NB4 (cell line): ENCODE measurements at regions not wholly inside any gene's neighbourhood (a gene's known extent, or its start where the extent isn't known, plus 50 kb on each side); places are given as distances from the start of the nearest gene placed in this dataset.

Source experiments
- CTCF ChIP-seq: IDR thresholded peaks from one replicate; pipeline ENCODE4 v1.5.1; 2012; ENCODE audit warnings: low read depth, low read length
- POLR2A ChIP-seq: IDR thresholded peaks from 2 replicates; pipeline ENCODE4 v1.6.1; 2011; ENCODE audit warnings: mild to moderate bottlenecking; ENCODE audit not compliant: insufficient read length; ENCODE audit errors: extremely low read depth

- TF ChIP-seq CTCF (no peak), POLR2A (no peak)
Measured at GRCh38 chr2:104465981-104466380, 387.9 kb upstream of the POU3F3 start.
